ENCODE measurements at regions not wholly inside any gene's neighbourhood (a gene's known extent, or its start where the extent isn't known, plus 50 kb on each side); places are given as distances from the start of the nearest gene placed in this dataset.

DNA sequence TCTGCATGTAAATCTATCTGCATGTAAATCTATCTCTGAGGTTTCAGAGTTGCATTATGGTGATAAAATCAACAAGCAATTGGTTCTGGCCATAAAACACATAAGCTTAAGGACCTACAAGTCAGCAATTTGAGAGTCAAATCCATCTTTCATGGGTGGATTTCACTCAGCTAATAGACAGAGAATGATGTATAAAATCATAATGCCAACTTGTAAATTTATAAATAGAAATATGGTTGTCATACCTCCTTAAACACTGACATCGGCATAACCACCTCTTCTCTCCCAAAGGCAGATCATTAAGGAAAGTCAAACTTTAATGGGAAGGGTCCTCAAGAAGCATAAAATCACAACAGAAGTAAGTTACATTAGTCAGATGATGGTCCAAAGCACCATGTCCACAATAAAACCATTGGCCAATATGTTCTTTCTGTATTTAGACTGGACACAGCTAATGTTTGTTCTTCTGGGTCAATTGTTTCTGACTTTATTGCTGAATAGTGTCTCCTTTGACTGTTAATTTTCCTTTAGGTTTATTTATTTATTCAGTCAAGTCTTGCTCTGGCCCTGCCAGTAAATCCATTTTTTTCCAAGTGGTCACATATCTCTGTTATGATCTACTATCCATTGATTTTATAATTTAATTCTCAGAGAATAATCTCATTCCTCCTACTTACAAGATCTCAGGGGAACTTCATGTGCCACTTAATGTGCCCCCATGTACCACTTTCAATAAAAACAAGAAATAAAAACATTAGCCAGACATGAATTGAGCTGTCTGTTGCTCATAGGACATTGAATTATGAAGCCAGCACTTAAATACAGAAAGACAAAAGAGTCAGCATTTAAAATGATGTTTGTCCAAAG is 382.9 kb upstream of the IRAK1BP1 start:
- no peak overlapping the region for H3K4me2 ChIP-seq (ENCODE audit: low read length)
- TF ChIP-seq, protein P1, sequence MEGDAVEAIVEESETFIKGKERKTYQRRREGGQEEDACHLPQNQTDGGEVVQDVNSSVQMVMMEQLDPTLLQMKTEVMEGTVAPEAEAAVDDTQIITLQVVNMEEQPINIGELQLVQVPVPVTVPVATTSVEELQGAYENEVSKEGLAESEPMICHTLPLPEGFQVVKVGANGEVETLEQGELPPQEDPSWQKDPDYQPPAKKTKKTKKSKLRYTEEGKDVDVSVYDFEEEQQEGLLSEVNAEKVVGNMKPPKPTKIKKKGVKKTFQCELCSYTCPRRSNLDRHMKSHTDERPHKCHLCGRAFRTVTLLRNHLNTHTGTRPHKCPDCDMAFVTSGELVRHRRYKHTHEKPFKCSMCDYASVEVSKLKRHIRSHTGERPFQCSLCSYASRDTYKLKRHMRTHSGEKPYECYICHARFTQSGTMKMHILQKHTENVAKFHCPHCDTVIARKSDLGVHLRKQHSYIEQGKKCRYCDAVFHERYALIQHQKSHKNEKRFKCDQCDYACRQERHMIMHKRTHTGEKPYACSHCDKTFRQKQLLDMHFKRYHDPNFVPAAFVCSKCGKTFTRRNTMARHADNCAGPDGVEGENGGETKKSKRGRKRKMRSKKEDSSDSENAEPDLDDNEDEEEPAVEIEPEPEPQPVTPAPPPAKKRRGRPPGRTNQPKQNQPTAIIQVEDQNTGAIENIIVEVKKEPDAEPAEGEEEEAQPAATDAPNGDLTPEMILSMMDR (IDR thresholded peaks at IDR 0.05) = no peak
- no peaks in the 10 kb centered on the region for H3K9me3 ChIP-seq (ENCODE audit: control insufficient read depth, low read length)
- no peak overlapping the region for H2AFZ ChIP-seq
- H3K27me3 ChIP-seq (ENCODE audit: control insufficient read depth, insufficient read depth, low read length) = no peaks in the 10 kb centered on the region
- no peaks in the 10 kb centered on the region for H3K4me1 ChIP-seq
- no peak overlapping the region for H3K9ac ChIP-seq
- H3K4me3 ChIP-seq (ENCODE audit: low read depth, low read length) = no peak overlapping the region
- no peaks in the 10 kb centered on the region for H3K36me3 ChIP-seq (ENCODE audit: control insufficient read depth, insufficient read depth, low read length)
- no peak overlapping the region for H3K27ac ChIP-seq
- H3K79me2 ChIP-seq = no peaks in the 10 kb centered on the region

DNA sequence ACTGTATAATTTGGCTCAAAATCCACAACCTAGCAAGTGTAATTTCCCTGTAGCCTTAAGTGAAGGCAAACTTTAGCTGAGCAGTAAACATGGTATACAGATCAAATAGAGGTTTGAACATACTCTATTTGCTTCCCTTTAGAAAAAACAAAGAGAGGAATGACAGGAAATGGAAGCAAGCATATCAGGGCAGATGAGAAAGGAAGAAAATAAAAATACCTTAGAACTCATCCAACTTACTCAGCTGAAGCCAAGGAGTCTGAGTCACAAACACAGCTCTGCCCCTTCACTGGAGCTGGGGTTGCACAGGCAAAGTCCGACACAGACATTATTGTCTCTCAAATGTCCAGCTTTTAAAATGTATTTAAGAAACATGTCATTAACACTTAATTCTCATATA is 379.9 kb upstream of the IRAK1BP1 start:
- no peak overlapping the region for H3K9ac ChIP-seq
- H3K4me1 ChIP-seq = no peaks in the 10 kb centered on the region
- TF ChIP-seq, protein P1 (IDR thresholded peaks at IDR 0.05) = no peak
- H3K36me3 ChIP-seq (ENCODE audit: control insufficient read depth, insufficient read depth, low read length) = no peaks in the 10 kb centered on the region
- no peaks in the 10 kb centered on the region for H3K27me3 ChIP-seq (ENCODE audit: control insufficient read depth, insufficient read depth, low read length)
- H2AFZ ChIP-seq = no peak overlapping the region
- H3K79me2 ChIP-seq = no peaks in the 10 kb centered on the region
- no peak overlapping the region for H3K4me2 ChIP-seq (ENCODE audit: low read length)
- H3K9me3 ChIP-seq (ENCODE audit: control insufficient read depth, low read length) = no peaks in the 10 kb centered on the region
- H3K27ac ChIP-seq = no peak overlapping the region
- no peak overlapping the region for H3K4me3 ChIP-seq (ENCODE audit: low read depth, low read length)

DNA sequence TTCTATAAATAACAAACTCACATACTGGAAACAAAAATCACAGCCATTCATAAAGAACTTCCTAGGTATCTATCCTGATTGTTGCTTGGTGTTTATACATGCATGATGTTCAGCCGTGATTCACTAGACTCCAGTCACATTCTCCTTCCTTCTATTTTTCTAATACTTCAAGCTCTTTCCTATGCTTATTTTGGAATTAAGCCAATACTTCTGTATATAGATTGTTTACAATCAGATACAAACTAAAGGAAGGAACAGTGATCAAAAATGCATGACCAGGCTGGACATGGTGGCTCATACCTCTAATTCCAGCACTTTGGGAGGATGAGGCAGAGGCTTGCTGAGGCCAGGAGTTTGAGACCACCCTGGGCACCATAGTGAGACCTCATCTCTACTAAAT is 377.5 kb upstream of the IRAK1BP1 start:
- no peak overlapping the region for H3K9ac ChIP-seq
- TF ChIP-seq, protein P1 (IDR thresholded peaks at IDR 0.05) = no peak
- H2AFZ ChIP-seq = no peak overlapping the region
- no peak overlapping the region for H3K4me2 ChIP-seq (ENCODE audit: low read length)
- no peaks in the 10 kb centered on the region for H3K27me3 ChIP-seq (ENCODE audit: control insufficient read depth, insufficient read depth, low read length)
- no peaks in the 10 kb centered on the region for H3K36me3 ChIP-seq (ENCODE audit: control insufficient read depth, insufficient read depth, low read length)
- no peak overlapping the region for H3K27ac ChIP-seq
- H3K4me1 ChIP-seq = no peaks in the 10 kb centered on the region
- H3K79me2 ChIP-seq = no peaks in the 10 kb centered on the region
- no peak overlapping the region for H3K4me3 ChIP-seq (ENCODE audit: low read depth, low read length)
- no peaks in the 10 kb centered on the region for H3K9me3 ChIP-seq (ENCODE audit: control insufficient read depth, low read length)

DNA sequence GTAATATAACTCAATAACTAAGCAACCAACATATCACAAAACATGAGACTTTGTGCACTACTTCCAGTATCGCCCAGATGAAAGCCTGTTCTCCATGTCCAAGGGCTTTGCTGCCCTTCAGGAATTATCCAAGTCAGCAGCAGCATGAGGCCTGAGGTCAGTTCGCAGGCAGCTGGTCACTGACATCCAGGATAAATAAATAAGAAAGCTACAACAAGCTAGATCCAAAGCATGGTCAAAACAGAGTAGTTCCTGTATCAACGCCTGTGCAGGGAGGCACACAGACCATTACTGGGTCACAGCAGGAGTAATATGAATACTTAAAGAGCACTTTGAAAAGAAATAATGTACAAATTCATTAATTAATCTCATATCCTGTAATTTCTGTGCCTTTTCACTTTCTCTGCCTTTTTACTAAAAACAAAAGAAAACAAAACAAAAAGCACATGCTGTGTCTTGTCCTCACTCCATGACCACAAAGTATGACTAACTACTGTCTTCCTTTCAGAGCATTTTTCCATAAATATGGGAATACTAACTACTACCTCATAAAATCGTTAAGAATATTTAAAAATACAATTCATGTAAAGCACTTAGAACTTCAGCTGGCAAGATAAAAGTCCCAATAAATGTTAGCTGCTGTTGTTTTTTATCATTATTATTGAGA is 374.9 kb upstream of the IRAK1BP1 start:
- no peaks in the 10 kb centered on the region for H3K36me3 ChIP-seq (ENCODE audit: control insufficient read depth, insufficient read depth, low read length)
- no peak overlapping the region for H3K9ac ChIP-seq
- H3K9me3 ChIP-seq (ENCODE audit: control insufficient read depth, low read length) = no peaks in the 10 kb centered on the region
- no peaks in the 10 kb centered on the region for H3K27me3 ChIP-seq (ENCODE audit: control insufficient read depth, insufficient read depth, low read length)
- H3K27ac ChIP-seq = no peak overlapping the region
- TF ChIP-seq, protein P1 (IDR thresholded peaks at IDR 0.05) = no peak
- no peak overlapping the region for H3K4me3 ChIP-seq (ENCODE audit: low read depth, low read length)
- no peak overlapping the region for H3K4me2 ChIP-seq (ENCODE audit: low read length)
- no peaks in the 10 kb centered on the region for H3K79me2 ChIP-seq
- H2AFZ ChIP-seq = no peak overlapping the region
- H3K4me1 ChIP-seq = no peaks in the 10 kb centered on the region
